ENCODE measurements at regions not wholly inside any gene's neighbourhood (a gene's known extent, or its start where the extent isn't known, plus 50 kb on each side); places are given as distances from the start of the nearest gene placed in this dataset.

DNA sequence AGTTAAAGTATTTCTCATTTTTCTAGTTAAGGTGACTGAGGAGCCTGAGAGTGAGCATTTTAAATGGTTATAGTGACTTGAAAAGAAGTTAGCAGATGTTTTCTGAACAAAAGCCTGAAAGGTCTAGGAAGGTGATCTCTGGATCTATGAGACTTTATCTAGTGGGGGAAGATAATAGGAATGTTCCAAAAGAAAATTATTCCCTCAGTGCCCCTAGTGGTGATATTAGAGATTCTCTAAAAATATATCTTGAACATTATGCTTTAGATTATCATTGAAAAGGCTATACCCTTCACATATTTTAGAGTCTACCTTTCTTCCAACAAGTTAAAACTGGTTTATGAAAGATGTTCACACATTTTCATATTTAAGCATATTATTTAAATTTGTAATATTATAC lies 69.0 kb upstream of the SPANXN1 start:
- no peak for DNase-seq

DNA sequence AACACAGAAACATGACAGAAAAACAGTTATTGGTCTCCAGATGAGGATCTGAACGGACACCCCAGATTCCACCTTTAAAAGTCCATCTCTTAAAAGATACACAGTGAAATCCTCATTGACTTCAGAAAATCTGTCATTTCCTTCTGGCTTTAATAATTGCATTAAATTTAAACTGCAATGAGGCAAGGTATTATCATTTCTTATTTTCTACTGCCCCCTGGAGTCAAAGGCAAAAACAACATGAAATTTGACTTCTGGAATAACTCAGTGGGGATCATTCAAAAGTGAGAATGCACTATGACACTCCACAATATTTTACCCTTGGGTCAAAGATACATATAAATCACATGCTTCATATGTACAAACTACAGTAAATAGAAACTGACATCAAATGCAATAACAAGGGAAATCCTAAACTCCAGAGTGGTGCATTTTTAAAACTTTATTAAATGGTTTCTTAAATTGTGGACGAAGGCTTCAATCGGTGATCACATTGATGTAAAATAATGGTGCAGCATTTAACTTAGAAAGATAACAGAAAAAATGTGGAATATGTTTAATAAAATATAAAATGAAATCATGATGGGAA lies 56.4 kb upstream of the SPANXN1 start:
- peak; percentile 0 to 2 for DNase-seq
